Lung (tissue), 11 donors: ENCODE measurements at regions not wholly inside any gene's neighbourhood (a gene's known extent, or its start where the extent isn't known, plus 50 kb on each side); places are given as distances from the start of the nearest gene placed in this dataset.

Source experiments
- ATAC-seq: fragments of 200-7000 bp; cut with Tn5 transposase; one replicate; pipeline ENCODE4 v1.9.1; 2020; ENCODE audit warnings: moderate number of reproducible peaks; ENCODE audit not compliant: insufficient read depth, low FRiP score
- DNase-seq, 3 donors: peaks; one replicate each; pipeline ENCODE4 v3.0.0-alpha.2; 2013 to 2017
- H3K27ac ChIP-seq, 2 donors: one replicate each; pipeline ENCODE4 v1.5.1; 2013; ENCODE audit warnings: mild to moderate bottlenecking in 2 of 2, moderate library complexity in 2 of 2, control low read depth in 1 of 2, inconsistent platforms in 1 of 2, low read depth in 1 of 2, low read length in 1 of 2
- H3K27me3 ChIP-seq, 3 donors: one replicate each; pipeline ENCODE4 v1.5.1; 2013; ENCODE audit warnings: low read length in 2 of 3; ENCODE audit not compliant: control insufficient read depth in 3 of 3, insufficient read depth in 3 of 3
- H3K36me3 ChIP-seq, 4 donors: one replicate each; pipeline ENCODE4 v1.5.1; 2013; ENCODE audit warnings: low read length in 4 of 4, mild to moderate bottlenecking in 1 of 4, moderate library complexity in 1 of 4; ENCODE audit not compliant: control insufficient read depth in 4 of 4, insufficient read depth in 4 of 4
- H3K4me1 ChIP-seq, 5 donors: one replicate each; pipeline ENCODE4 v1.5.1; 2013; ENCODE audit warnings: low read length in 5 of 5, mild to moderate bottlenecking in 2 of 5, moderate library complexity in 1 of 5; ENCODE audit not compliant: control insufficient read depth in 5 of 5, insufficient read depth in 5 of 5
- H3K4me3 ChIP-seq: one replicate; pipeline ENCODE4 v1.5.1; 2013; ENCODE audit warnings: mild to moderate bottlenecking, control low read depth, moderate library complexity
- H3K9ac ChIP-seq, 2 donors: one replicate each; pipeline ENCODE4 v1.5.1; 2013; ENCODE audit warnings: low read length in 2 of 2, control low read depth in 1 of 2; ENCODE audit not compliant: insufficient read depth in 1 of 2
- H3K9me3 ChIP-seq, 4 donors: one replicate each; pipeline ENCODE4 v1.5.1; 2013; ENCODE audit warnings: low read length in 3 of 4, mild to moderate bottlenecking in 1 of 4, moderate library complexity in 1 of 4; ENCODE audit not compliant: control insufficient read depth in 4 of 4, insufficient read depth in 3 of 4
- CTCF ChIP-seq: IDR thresholded peaks from 2 replicates; pipeline ENCODE4 v1.5.1; 2012; ENCODE audit warnings: mild to moderate bottlenecking; ENCODE audit errors: control extremely low read depth, extremely low read depth
- WGBS, 2 donors: extraction: QIAGEN DNeasy Blood & Tissue Kit; methylation state at CpG; one replicate each; pipeline ENCODE4 v1.1.7; 2013; 5-methylcytosine and 5-hydroxymethylcytosine counted together
- donor health status: control.
- donor health status: control.
- donor health status: Bipolar disorder and iron deficiency.
- donor health status: healthy.
- donor health status: DM: yes; HTN: yes; CAD: no.

GRCh38 chr2:215752991-215753390 lies 260.4 kb downstream of the MREG start:
- ATAC-seq (no peak), DNase-seq (peak; percentile 64 to 86 (median 82))
- Histone ChIP-seq H3K9me3 (no peaks in the 10 kb centered on the region), H3K9ac (no peak overlapping the region), H3K27ac (no peak overlapping the region), H3K4me1 (peaks cover 0 to 53% (median 5%) of the 10 kb centered on the region in 5 donors), H3K36me3 (no peaks in the 10 kb centered on the region), H3K27me3 (no peaks in the 10 kb centered on the region), H3K4me3 (no peak overlapping the region)
- 88 to 89% methylated on average over 3 of the region's 3 CpGs for WGBS, 2 donors
- no peak for TF ChIP-seq CTCF

GRCh38 chr2:215752436-215752835 lies 260.9 kb downstream of the MREG start:
- no peaks in the 10 kb centered on the region for H3K36me3 ChIP-seq
- no peak for TF ChIP-seq CTCF
- no peak overlapping the region for H3K27ac ChIP-seq
- no peak overlapping the region for H3K4me3 ChIP-seq
- 92 to 94% methylated on average over 4 of the region's 4 CpGs for WGBS, 2 donors
- peaks cover 0 to 53% (median 5%) of the 10 kb centered on the region in 5 donors for H3K4me1 ChIP-seq
- H3K27me3 ChIP-seq: no peaks in the 10 kb centered on the region
- DNase-seq (no peak), ATAC-seq (no peak)
- no peak overlapping the region for H3K9ac ChIP-seq
- H3K9me3 ChIP-seq: no peaks in the 10 kb centered on the region

- WGBS, 2 donors: 88 to 89% methylated on average over 3 of the region's 3 CpGs
- peaks cover under 1 to 53% (median 5%) of the 10 kb centered on the region in 5 donors for H3K4me1 ChIP-seq
- ATAC-seq: no peak
- H3K9me3 ChIP-seq: no peaks in the 10 kb centered on the region
- no peaks in the 10 kb centered on the region for H3K27me3 ChIP-seq
- DNase-seq: no peak
- no peak overlapping the region for H3K4me3 ChIP-seq
- H3K27ac ChIP-seq: no peak overlapping the region
- TF ChIP-seq CTCF: no peak
- no peaks in the 10 kb centered on the region for H3K36me3 ChIP-seq
- no peak overlapping the region for H3K9ac ChIP-seq
Measured at GRCh38 chr2:215751911-215752272, 261.5 kb downstream of the MREG start.

GRCh38 chr2:215751200-215751910 lies 262.0 kb downstream of the MREG start:
- peaks cover 2 to 53% (median 5%) of the 10 kb centered on the region in 5 donors for H3K4me1 ChIP-seq
- DNase-seq: no peak
- no peak overlapping the region for H3K27ac ChIP-seq
- H3K36me3 ChIP-seq: no peaks in the 10 kb centered on the region
- H3K9ac ChIP-seq: no peak overlapping the region
- no peaks in the 10 kb centered on the region for H3K27me3 ChIP-seq
- no peak for TF ChIP-seq CTCF
- ATAC-seq: no peak
- H3K4me3 ChIP-seq: no peak overlapping the region
- no peaks in the 10 kb centered on the region for H3K9me3 ChIP-seq
- WGBS, 2 donors: 86 to 87% methylated on average over 3 of the region's 3 CpGs
